Bronchial epithelial cell (primary cell): ENCODE measurements at regions not wholly inside any gene's neighbourhood (a gene's known extent, or its start where the extent isn't known, plus 50 kb on each side); places are given as distances from the start of the nearest gene placed in this dataset.
"Not testable (repeated sequence)": the region's sequence is repeated elsewhere in the genome, so short reads cannot be mapped to it uniquely, and the experiment has no call there.

ENCODE experiments used
- DNase-seq: peaks from one replicate; pipeline ENCODE4 v3.0.0-alpha.2; 2010; ENCODE audit warnings: low read depth
- FAIRE-seq: peaks from 2 replicates; lab custom pipeline; 2011; peaks lifted over from hg19 to GRCh38; lab: Jason Lieb, UNC
- H3K27me3 ChIP-seq: 2 replicates; pipeline ENCODE4 v1.5.1; 2011; ENCODE audit warnings: low read length; ENCODE audit not compliant: control insufficient read depth, insufficient read depth
- H3K36me3 ChIP-seq: 2 replicates; pipeline ENCODE4 v1.5.1; 2011; ENCODE audit warnings: low read length; ENCODE audit not compliant: control insufficient read depth, insufficient read depth
- H3K4me3 ChIP-seq: 2 replicates; pipeline ENCODE4 v1.5.1; 2011; ENCODE audit warnings: mild to moderate bottlenecking, low read depth, low read length, control low read depth
- TF ChIP-seq, protein P1 (sequence below): IDR thresholded peaks from 2 replicates; pipeline ENCODE4 v1.5.1; 2011; ENCODE audit warnings: mild to moderate bottlenecking, moderate library complexity, low read length, control low read depth, inconsistent platforms; ENCODE audit not compliant: insufficient read depth, severe bottlenecking

DNA sequence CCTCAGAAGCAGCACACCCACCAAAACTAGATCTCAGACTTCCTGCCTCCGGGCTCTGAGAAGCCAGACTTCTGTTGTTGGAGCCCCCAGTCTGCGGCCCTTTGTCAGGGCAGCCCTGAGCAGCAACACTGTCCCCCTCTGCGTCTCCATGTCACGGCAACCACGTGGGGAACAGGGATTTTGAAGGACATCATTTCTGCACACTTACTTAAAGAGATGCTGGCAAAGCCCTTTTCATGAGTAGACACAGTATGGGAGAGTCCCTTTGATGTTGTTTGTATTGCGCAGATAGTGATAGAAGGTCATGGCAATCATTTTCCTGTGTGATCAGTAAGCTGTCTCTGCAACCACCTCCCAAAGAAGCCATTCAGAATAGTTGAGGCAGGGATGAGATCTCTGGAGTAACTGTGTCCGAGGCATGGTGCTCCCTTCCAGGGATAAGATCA is 69.1 kb upstream of the ID2 start:
- FAIRE-seq = no peak

DNA sequence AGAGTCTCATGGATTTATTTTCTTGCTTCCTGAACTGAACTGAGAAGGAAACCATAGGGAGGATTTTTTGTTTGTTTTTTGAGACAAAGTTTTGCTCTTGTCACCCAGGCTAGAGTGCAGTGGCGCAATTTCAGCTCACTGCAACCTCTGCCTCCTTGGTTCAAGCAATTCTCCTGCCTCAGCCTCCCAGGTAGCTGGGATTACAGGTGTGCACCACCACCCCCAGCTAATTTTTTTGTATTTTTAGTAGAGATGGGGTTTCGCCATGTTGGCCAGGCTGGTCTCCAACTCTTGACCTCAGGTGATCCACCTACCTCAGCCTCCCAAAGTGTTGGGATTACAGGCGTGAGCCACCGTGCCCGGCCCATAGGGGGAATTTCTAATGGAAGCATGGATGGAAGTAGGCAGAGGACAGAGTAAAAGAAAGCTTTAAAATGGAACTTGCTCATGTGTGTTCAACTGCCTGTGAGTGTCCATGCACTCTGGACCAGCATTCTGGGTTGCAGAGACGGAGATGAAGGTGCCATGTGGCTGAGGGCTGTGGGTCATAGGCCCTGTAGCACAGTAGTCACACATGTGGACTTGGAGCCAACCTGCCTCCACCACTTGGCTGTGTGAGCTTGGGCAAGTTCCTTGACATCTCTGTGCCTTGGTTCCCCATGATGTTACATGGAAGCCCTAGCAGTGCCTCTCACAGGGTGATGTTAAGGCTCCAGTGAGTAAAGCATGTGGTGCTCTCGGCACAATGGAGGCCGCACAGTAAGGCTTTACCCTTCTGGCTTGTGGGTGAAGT is 68.5 kb upstream of the ID2 start:
- H3K4me3 ChIP-seq, H3K36me3 ChIP-seq, DNase-seq, H3K27me3 ChIP-seq, FAIRE-seq: not testable (repeated sequence)

More for the DNA sequence above, 69.1 kb upstream of the ID2 start:
- TF ChIP-seq, protein P1, sequence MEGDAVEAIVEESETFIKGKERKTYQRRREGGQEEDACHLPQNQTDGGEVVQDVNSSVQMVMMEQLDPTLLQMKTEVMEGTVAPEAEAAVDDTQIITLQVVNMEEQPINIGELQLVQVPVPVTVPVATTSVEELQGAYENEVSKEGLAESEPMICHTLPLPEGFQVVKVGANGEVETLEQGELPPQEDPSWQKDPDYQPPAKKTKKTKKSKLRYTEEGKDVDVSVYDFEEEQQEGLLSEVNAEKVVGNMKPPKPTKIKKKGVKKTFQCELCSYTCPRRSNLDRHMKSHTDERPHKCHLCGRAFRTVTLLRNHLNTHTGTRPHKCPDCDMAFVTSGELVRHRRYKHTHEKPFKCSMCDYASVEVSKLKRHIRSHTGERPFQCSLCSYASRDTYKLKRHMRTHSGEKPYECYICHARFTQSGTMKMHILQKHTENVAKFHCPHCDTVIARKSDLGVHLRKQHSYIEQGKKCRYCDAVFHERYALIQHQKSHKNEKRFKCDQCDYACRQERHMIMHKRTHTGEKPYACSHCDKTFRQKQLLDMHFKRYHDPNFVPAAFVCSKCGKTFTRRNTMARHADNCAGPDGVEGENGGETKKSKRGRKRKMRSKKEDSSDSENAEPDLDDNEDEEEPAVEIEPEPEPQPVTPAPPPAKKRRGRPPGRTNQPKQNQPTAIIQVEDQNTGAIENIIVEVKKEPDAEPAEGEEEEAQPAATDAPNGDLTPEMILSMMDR = no peak
- no peaks in the 10 kb centered on the region for H3K27me3 ChIP-seq
- no peak overlapping the region for H3K4me3 ChIP-seq
- H3K36me3 ChIP-seq = no peaks in the 10 kb centered on the region
- DNase-seq = no peak

DNA sequence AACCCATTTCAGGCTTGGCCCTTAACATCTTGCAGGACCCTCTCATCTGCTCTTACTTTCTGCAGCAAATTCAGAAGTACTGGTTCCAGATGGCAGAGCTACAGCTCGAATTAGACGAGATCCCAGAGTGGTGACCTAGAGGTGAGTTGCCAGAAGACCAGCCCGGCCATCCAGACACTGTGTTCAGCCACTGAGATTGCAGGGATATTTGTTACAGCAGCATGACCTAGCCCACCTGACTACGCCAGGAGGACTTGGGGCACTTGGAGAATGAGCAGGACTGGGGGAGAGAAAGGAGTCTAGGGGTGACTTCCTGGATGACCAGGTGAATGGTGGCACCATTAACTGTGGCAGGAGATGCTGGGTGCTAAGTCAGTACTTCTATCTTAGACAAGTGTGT is 67.2 kb upstream of the ID2 start:
- FAIRE-seq = no peak
- no peak for DNase-seq
- TF ChIP-seq, protein P1 = no peak
- no peaks in the 10 kb centered on the region for H3K36me3 ChIP-seq
- H3K27me3 ChIP-seq = no peaks in the 10 kb centered on the region
- H3K4me3 ChIP-seq = no peak overlapping the region

DNA sequence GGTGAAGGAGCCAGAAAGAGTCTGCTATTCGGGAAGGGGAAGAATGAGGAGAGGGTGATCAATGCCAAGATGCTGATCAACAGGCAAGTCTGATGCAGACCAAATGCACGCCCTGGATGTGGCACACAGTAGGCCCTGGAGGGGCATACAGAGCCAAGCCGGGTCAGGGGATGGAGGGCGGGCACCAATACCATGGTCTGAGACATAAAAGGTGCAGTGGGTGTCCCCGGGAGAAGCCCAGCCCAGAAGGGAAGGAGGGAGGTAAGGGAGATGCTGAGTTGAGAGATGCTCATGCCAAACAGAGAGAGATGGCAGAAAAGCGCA is 66.6 kb upstream of the ID2 start:
- FAIRE-seq (no peak), DNase-seq (no peak)
- TF ChIP-seq, protein P1 = no peak
- H3K27me3 ChIP-seq = no peaks in the 10 kb centered on the region
- no peaks in the 10 kb centered on the region for H3K36me3 ChIP-seq
- H3K4me3 ChIP-seq = no peak overlapping the region

DNA sequence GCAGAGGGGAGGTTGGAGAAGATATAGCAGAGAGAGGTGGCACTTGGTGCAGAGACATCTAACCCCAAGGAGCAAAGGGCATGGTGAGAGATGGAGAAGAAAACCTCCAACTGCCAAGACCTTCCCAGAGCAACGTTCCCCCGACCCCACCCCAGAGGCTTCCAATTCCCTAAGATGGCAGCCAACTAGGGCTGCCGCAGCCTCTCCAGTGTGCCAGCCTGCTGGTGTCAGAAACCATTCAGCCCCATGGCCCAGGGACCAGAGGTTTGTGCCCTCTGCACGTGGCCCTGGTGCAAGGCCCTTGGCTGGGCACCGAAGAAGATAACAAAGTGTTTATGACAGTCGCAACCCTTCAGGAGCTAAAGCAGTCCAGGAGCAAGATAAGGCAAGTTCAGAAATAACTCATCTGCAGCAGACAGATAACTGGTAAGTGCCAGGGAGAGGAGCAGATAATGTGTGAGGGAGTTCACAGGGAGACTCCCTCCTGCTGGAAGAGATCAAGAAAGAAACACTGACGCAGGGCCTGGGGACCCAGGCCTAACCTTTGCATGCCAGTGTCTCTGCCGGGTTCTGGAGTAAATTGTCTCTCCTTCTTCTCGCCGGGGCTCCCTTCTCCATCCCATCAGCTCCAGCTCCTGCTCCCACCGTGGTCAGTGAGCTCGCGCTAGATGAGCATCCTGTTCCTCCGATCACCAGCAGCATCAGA is 66.1 kb upstream of the ID2 start:
- TF ChIP-seq, protein P1 = no peak
- FAIRE-seq = peak; percentile 40
- no peak for DNase-seq
- no peak overlapping the region for H3K4me3 ChIP-seq
- H3K36me3 ChIP-seq = no peaks in the 10 kb centered on the region
- H3K27me3 ChIP-seq = no peaks in the 10 kb centered on the region

DNA sequence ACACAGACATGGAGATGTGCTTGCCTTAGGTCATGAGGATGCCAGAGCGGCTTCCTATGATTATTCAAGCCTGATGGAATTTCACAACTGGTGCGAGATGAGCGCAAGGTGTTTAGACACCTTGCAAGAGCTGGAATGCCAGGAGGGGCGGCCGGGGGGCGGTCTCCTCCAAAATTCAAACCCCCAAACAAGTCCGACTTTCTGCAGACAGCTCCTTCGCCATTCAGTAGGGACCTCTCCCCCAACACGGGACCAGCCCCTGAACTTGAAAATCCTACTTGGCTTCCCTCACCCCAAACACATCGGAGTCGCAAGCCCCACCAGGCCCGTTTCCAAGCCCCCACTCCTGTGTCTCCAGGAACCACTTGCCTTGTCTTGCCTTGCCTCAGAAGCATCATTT is 64.8 kb upstream of the ID2 start:
- DNase-seq (no peak), FAIRE-seq (no peak)
- no peaks in the 10 kb centered on the region for H3K27me3 ChIP-seq
- H3K36me3 ChIP-seq = no peaks in the 10 kb centered on the region
- no peak overlapping the region for H3K4me3 ChIP-seq
- TF ChIP-seq, protein P1 = no peak
